Neural progenitor cell (in vitro differentiated cells): ENCODE measurements at regions not wholly inside any gene's neighbourhood (a gene's known extent, or its start where the extent isn't known, plus 50 kb on each side); places are given as distances from the start of the nearest gene placed in this dataset.
"Not testable (repeated sequence)": the region's sequence is repeated elsewhere in the genome, so short reads cannot be mapped to it uniquely, and the experiment has no call there.

Experiments used
- EZH2 ChIP-seq: fragments of 200-600 bp; sonication (generic); IDR thresholded peaks from 2 replicates; pipeline ENCODE4 v1.6.1; 2017; ENCODE audit warnings: antibody characterized with exemption, mild to moderate bottlenecking, moderate library complexity
- TF ChIP-seq, protein P1 (sequence below): fragments of 200-600 bp; sonication (generic); IDR thresholded peaks from 2 replicates; pipeline ENCODE4 v1.5.1; 2017; ENCODE audit warnings: antibody characterized with exemption, mild to moderate bottlenecking

DNA sequence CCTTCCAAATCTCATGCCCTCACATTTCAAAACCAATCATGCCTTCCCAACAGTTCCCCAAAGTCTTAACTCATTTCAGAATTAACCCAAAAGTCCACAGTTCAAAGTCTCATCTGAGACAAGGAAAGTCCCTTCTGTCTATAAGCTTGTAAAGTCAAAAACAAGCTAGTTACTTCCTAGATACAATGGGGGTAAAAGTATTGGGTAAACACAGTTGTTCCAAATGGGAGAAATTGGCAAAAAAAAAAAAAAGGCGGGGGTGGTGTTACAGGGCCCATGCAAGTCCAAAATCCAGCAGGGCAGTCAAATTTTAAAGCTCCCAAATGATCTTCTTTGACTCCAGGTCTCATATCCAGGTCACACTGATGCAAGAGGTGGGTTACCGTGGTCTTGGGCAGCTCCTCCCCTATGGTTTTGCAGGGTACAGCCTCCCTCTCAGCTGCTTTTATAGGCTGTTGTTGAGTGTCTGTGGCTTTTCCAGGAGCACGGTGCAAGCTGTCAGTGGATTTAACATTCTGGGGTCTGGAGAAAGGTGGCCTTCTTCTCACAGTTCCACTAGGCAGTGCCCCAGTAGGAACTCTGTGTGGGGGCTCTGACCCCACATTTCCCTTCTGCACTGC lies 110.3 kb upstream of the MDM1 start:
- not testable (repeated sequence) for TF ChIP-seq EZH2
- TF ChIP-seq, protein P1, sequence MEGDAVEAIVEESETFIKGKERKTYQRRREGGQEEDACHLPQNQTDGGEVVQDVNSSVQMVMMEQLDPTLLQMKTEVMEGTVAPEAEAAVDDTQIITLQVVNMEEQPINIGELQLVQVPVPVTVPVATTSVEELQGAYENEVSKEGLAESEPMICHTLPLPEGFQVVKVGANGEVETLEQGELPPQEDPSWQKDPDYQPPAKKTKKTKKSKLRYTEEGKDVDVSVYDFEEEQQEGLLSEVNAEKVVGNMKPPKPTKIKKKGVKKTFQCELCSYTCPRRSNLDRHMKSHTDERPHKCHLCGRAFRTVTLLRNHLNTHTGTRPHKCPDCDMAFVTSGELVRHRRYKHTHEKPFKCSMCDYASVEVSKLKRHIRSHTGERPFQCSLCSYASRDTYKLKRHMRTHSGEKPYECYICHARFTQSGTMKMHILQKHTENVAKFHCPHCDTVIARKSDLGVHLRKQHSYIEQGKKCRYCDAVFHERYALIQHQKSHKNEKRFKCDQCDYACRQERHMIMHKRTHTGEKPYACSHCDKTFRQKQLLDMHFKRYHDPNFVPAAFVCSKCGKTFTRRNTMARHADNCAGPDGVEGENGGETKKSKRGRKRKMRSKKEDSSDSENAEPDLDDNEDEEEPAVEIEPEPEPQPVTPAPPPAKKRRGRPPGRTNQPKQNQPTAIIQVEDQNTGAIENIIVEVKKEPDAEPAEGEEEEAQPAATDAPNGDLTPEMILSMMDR = not testable (repeated sequence)
